A673 (cell line): ENCODE measurements at regions not wholly inside any gene's neighbourhood (a gene's known extent, or its start where the extent isn't known, plus 50 kb on each side); places are given as distances from the start of the nearest gene placed in this dataset.

ENCODE experiments used
- BruUV-seq: library from RNA; stranded (reverse); fragments of 400-500 nt; replicated peaks from 2 replicates; lab custom pipeline; 2021; lab: Mats Ljungman, UMichigan
- CTCF ChIA-PET: fragments of 300-600 bp; sonication (Branson Sonifier 250); formaldehyde crosslinking; loops from one replicate; lab custom pipeline; 2022; ENCODE audit warnings: antibody characterized with exemption; lab: Charles Lee
- POLR2A ChIA-PET: fragments of 300-600 bp; sonication (Branson Sonifier 250); formaldehyde crosslinking; loops from one replicate; lab custom pipeline; 2022; ENCODE audit warnings: antibody characterized with exemption; ENCODE audit not compliant: low non-redundant PET; lab: Charles Lee
- DNase-seq: peaks from one replicate; pipeline ENCODE4 v3.0.0-alpha.2; 2015; ENCODE audit warnings: low spot score
- H3K27ac ChIP-seq: fragments of 200-600 bp; sonication (generic); 2 replicates; pipeline ENCODE4 v1.5.1; 2016; ENCODE audit warnings: mixed run types, low read depth, mild to moderate bottlenecking, mixed read lengths, antibody characterized with exemption, low read length; ENCODE audit not compliant: poor library complexity, severe bottlenecking
- H3K27me3 ChIP-seq: fragments of 200-600 bp; sonication (generic); replicated peaks from 2 replicates; pipeline ENCODE4 v1.6.1; 2017; ENCODE audit warnings: mixed run types, low read depth, mild to moderate bottlenecking, mixed read lengths, antibody characterized with exemption, low read length; ENCODE audit not compliant: insufficient read depth, poor library complexity
- H3K36me3 ChIP-seq: fragments of 200-600 bp; sonication (generic); 2 replicates; pipeline ENCODE4 v1.6.1; 2016; ENCODE audit warnings: mixed run types, mild to moderate bottlenecking, mixed read lengths, antibody characterized with exemption, low read length; ENCODE audit not compliant: insufficient read depth, poor library complexity, severe bottlenecking
- H3K4me1 ChIP-seq: fragments of 200-600 bp; sonication (generic); 2 replicates; pipeline ENCODE4 v1.6.1; 2017; ENCODE audit warnings: mixed run types, mild to moderate bottlenecking, mixed read lengths, antibody characterized with exemption, low read length; ENCODE audit not compliant: insufficient read depth, poor library complexity, severe bottlenecking
- H3K4me3 ChIP-seq: fragments of 200-600 bp; sonication (generic); 2 replicates; pipeline ENCODE4 v1.5.1; 2016; ENCODE audit warnings: low read depth, mixed run types, mild to moderate bottlenecking, mixed read lengths, low read length; ENCODE audit not compliant: poor library complexity, severe bottlenecking
- H3K9me3 ChIP-seq: fragments of 200-600 bp; sonication (generic); 2 replicates; pipeline ENCODE4 v1.6.1; 2016; ENCODE audit warnings: mixed run types, low read depth, mild to moderate bottlenecking, mixed read lengths, antibody characterized with exemption, low read length; ENCODE audit not compliant: poor library complexity, severe bottlenecking
- CTCF ChIP-seq: fragments of 300-800, 200-600 bp; sonication (generic); conservative IDR thresholded peaks from 2 replicates; pipeline ENCODE4 v1.5.1; 2017; ENCODE audit warnings: low read depth, mild to moderate bottlenecking, antibody characterized with exemption, low read length, moderate library complexity, mixed read lengths
- EZH2 ChIP-seq: fragments of 200-600 bp; sonication (generic); IDR thresholded peaks from 2 replicates; pipeline ENCODE4 v1.6.1; 2017; ENCODE audit warnings: borderline replicate concordance, low read depth, mild to moderate bottlenecking, mixed read lengths, antibody characterized with exemption, low read length; ENCODE audit not compliant: poor library complexity, severe bottlenecking
- intact Hi-C: fragments of 100-400 bp; cut with micrococcal nuclease; formaldehyde crosslinking; loops from one replicate; pipeline ENCODE4 v1.10.0; 2022; ENCODE audit not compliant: unreplicated experiment

GRCh38 chr3:26252001-26252400, 370.6 kb upstream of the LRRC3B start:
- H3K36me3 ChIP-seq: no peaks in the 10 kb centered on the region
- intact Hi-C loops: no loop called here
- no peaks in the 10 kb centered on the region for H3K9me3 ChIP-seq
- no peak overlapping the region for H3K27ac ChIP-seq
- H3K4me1 ChIP-seq: no peaks in the 10 kb centered on the region
- DNase-seq: no peak
- TF ChIP-seq EZH2 (no peak), CTCF (no peak)
- H3K4me3 ChIP-seq: no peak overlapping the region
- no TSS peak for BruUV-seq
- ChIA-PET POLR2A (no interaction called here), CTCF (no interaction called here)
- H3K27me3 ChIP-seq: no peaks in the 10 kb centered on the region

- Histone ChIP-seq H3K36me3 (no peaks in the 10 kb centered on the region), H3K27me3 (no peaks in the 10 kb centered on the region), H3K9me3 (no peaks in the 10 kb centered on the region), H3K4me3 (no peak overlapping the region), H3K27ac (no peak overlapping the region), H3K4me1 (no peaks in the 10 kb centered on the region)
- TF ChIP-seq CTCF (no peak), EZH2 (no peak)
- intact Hi-C loops: no loop called here
- POLR2A ChIA-PET: no interaction called here
- CTCF ChIA-PET: no interaction called here
- DNase-seq: no peak
- no TSS peak for BruUV-seq
Measured at GRCh38 chr3:26256224-26256623, 366.3 kb upstream of the LRRC3B start.

GRCh38 chr3:26259176-26259575, 363.4 kb upstream of the LRRC3B start:
- no peak overlapping the region for H3K4me3 ChIP-seq
- no TSS peak for BruUV-seq
- CTCF ChIA-PET: no interaction called here

More at GRCh38 chr3:26259176-26259575, 363.4 kb upstream of the LRRC3B start:
- intact Hi-C loops: no loop called here
- POLR2A ChIA-PET: interaction anchor here (0.6 kb wide), 1 partner anchor 250 kb away, joined by 3 read pairs; no protein-coding TSS in a partner anchor
- no peak overlapping the region for H3K27ac ChIP-seq
- H3K27me3 ChIP-seq: no peaks in the 10 kb centered on the region
- TF ChIP-seq CTCF (no peak), EZH2 (no peak)
- no peak for DNase-seq
- H3K36me3 ChIP-seq: no peaks in the 10 kb centered on the region
- no peaks in the 10 kb centered on the region for H3K4me1 ChIP-seq
- H3K9me3 ChIP-seq: no peaks in the 10 kb centered on the region
